ENCODE measurements at regions not wholly inside any gene's neighbourhood (a gene's known extent, or its start where the extent isn't known, plus 50 kb on each side); places are given as distances from the start of the nearest gene placed in this dataset.

DNA sequence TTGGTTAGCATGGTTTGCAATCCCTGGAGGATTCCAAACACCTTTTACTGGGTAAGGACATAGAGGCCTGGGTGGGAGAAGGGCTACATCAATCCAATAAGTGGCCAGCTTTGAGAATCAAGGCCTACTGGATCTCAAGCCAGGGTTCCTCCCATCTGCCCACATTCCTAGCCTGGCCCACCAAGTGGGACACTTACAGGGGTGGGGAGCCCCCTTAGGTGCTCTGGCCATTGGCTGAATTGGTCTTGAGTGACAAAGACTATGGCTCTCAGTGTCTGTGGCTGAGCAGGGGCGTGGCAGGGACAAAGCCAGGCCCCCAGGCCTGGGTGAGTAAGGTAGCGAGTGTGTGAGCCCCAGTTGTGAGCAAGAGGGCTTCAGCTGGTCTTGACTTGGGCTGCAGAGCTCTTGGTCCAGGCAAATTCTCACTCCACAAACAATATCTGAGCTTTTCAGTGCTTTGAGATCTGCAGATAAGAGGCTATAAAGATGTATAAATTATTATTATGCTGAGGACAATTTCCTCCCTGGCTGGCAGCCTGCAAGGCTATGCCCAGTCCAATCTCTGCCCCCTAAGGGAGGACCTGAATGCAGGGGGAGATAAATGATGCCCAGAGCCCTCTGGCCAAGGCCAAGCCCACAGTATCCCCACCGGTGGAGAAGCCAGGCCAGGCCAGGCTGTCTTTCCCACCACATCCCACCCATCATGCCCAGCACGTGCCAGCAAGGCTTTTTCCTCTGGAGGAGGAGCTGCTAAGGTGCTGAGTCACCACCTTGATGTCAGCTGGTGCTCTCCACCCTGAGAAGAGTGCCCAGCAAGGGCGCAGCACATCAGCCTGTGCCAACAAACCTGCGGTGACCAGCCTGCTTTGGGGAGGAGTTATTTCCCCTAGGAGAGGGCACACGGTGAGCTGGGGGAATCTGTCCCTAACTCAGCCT lies 80.7 kb upstream of the DUSP5 start:
- CTCF ChIA-PET = interaction anchor here (1.0 to 6.8 kb wide), 9 partner anchors 38 to 183 kb away, joined by 3 to 72 read pairs (median 4); no protein-coding TSS in a partner anchor
- whole genome bisulfite sequencing (ENCODE audit: insufficient coverage) = 58% methylated on average over 5 of the region's 7 CpGs
- Histone ChIP-seq H3K36me3 (replicated peaks in 1 of 2; ENCODE audit: control extremely low read depth in 1 of 2, control insufficient read depth in 1 of 2, extremely low read depth in 1 of 2, insufficient read depth in 2 of 2, low read length in 1 of 2) (no peaks in the 10 kb centered on the region), H3K9me3 (ENCODE audit: control extremely low read depth in 1 of 3, control insufficient read depth in 2 of 3, insufficient read depth in 1 of 3, low read length in 2 of 3) (peaks cover 0 to 4% (median 0%) of the 10 kb centered on the region in 3 donors), H3K4me2 (replicated peaks; ENCODE audit: low read depth, low read length, poor library complexity, severe bottlenecking) (no peak overlapping the region), H3K4me1 (ENCODE audit: control insufficient read depth in 2 of 2, insufficient read depth in 2 of 2, low read length in 2 of 2) (peaks cover 65 to 73% of the 10 kb centered on the region in 2 donors), H3K9ac (ENCODE audit: low read length) (no peak overlapping the region), H4K20me1 (ENCODE audit: control insufficient read depth, insufficient read depth, low read length, poor library complexity, severe bottlenecking) (peaks cover 3% of the 10 kb centered on the region), H3K79me2 (ENCODE audit: control insufficient read depth, insufficient read depth, low read length) (no peaks in the 10 kb centered on the region), H3K4me3 (ENCODE audit: control extremely low read depth in 1 of 5, extremely low read depth in 1 of 5, insufficient read depth in 1 of 5, low read depth in 2 of 5, low read length in 4 of 5) (no peak overlapping the region), H3K27ac (ENCODE audit: low read length in 2 of 2) (no peak overlapping the region), H3K27me3 (replicated peaks in 1 of 4; ENCODE audit: control extremely low read depth in 1 of 4, control insufficient read depth in 3 of 4, insufficient read depth in 4 of 4, low read length in 3 of 4) (peaks cover 0 to 17% (median 5%) of the 10 kb centered on the region in 4 experiments), H2AFZ (ENCODE audit: insufficient read depth, low read depth, low read length, poor library complexity, severe bottlenecking) (no peak overlapping the region)
- Mint-ChIP-seq H3K4me1 (peaks cover 69% of the 10 kb centered on the region), H3K27me3 (peaks cover 17% of the 10 kb centered on the region), H3K27ac (peak overlapping the region; percentile 32), H3K9me3 (ENCODE audit: insufficient read depth) (no peaks in the 10 kb centered on the region), H3K4me3 (no peak overlapping the region)
- no peak for DNase-seq
- ATAC-seq (ENCODE audit: low read depth) = no peak
- no peak for TF ChIP-seq EZH2 (IDR thresholded peaks at IDR 0.05; ENCODE audit: borderline replicate concordance, insufficient read depth, low read depth, low read length, poor library complexity, severe bottlenecking)
- TF ChIP-seq, protein P1, sequence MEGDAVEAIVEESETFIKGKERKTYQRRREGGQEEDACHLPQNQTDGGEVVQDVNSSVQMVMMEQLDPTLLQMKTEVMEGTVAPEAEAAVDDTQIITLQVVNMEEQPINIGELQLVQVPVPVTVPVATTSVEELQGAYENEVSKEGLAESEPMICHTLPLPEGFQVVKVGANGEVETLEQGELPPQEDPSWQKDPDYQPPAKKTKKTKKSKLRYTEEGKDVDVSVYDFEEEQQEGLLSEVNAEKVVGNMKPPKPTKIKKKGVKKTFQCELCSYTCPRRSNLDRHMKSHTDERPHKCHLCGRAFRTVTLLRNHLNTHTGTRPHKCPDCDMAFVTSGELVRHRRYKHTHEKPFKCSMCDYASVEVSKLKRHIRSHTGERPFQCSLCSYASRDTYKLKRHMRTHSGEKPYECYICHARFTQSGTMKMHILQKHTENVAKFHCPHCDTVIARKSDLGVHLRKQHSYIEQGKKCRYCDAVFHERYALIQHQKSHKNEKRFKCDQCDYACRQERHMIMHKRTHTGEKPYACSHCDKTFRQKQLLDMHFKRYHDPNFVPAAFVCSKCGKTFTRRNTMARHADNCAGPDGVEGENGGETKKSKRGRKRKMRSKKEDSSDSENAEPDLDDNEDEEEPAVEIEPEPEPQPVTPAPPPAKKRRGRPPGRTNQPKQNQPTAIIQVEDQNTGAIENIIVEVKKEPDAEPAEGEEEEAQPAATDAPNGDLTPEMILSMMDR (IDR thresholded peaks at IDR 0.05) = no peak
- POLR2A ChIA-PET = interaction anchor here (1.8 kb wide), 1 partner anchor 62 kb away, joined by 6 read pairs; no protein-coding TSS in a partner anchor
- intact Hi-C loops (cut with micrococcal nuclease) = no loop called here

DNA sequence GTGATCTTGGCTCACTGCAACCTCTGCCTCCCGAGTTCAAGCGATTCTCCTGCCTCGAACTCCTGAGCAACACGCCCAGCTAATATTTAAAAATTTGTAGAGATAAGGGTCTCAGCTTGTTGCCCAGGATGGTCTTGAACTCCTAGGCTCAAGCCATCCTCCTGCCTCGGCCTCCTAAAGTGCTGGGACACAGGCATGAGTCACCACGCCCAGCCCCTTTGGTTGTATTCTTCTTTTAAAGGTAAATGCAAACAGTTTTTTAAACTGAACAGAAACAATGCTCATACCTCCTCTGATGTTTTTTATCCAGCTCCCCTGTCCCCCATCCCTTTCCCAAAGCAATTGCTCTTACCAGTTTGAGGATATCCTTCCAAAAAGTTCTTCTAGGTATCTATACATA lies 79.5 kb upstream of the DUSP5 start:
- H3K27ac Mint-ChIP-seq = no peak overlapping the region
- WGBS (ENCODE audit: insufficient coverage) = 100% methylated on average over 3 of the region's 6 CpGs
- no peak overlapping the region for H3K4me3 Mint-ChIP-seq
- peaks cover 54 to 62% of the 10 kb centered on the region in 2 donors for H3K4me1 ChIP-seq (ENCODE audit: control insufficient read depth in 2 of 2, insufficient read depth in 2 of 2, low read length in 2 of 2)
- H3K27me3 Mint-ChIP-seq = peaks cover 17% of the 10 kb centered on the region
- H3K9me3 ChIP-seq (ENCODE audit: control extremely low read depth in 1 of 3, control insufficient read depth in 2 of 3, insufficient read depth in 1 of 3, low read length in 2 of 3) = peaks cover 0 to 4% (median 0%) of the 10 kb centered on the region in 3 donors
- H3K9me3 Mint-ChIP-seq (ENCODE audit: insufficient read depth) = no peaks in the 10 kb centered on the region
- peaks cover 3% of the 10 kb centered on the region for H4K20me1 ChIP-seq (ENCODE audit: control insufficient read depth, insufficient read depth, low read length, poor library complexity, severe bottlenecking)
- CTCF ChIA-PET = interaction anchor here (1.0 to 1.2 kb wide), 2 partner anchors 37 to 129 kb away, joined by 3 to 4 read pairs; no protein-coding TSS in a partner anchor
- peaks cover 58% of the 10 kb centered on the region for H3K4me1 Mint-ChIP-seq
- intact Hi-C loops (cut with micrococcal nuclease) = no loop called here
- no peak overlapping the region for H3K4me2 ChIP-seq (replicated peaks; ENCODE audit: low read depth, low read length, poor library complexity, severe bottlenecking)
- H3K4me3 ChIP-seq (ENCODE audit: control extremely low read depth in 1 of 5, extremely low read depth in 1 of 5, insufficient read depth in 1 of 5, low read depth in 2 of 5, low read length in 4 of 5) = no peak overlapping the region
- H3K27ac ChIP-seq (ENCODE audit: low read length in 2 of 2) = no peak overlapping the region
- POLR2A ChIA-PET = no interaction called here
- H2AFZ ChIP-seq (ENCODE audit: insufficient read depth, low read depth, low read length, poor library complexity, severe bottlenecking) = no peak overlapping the region
- TF ChIP-seq EZH2 (IDR thresholded peaks at IDR 0.05; ENCODE audit: borderline replicate concordance, insufficient read depth, low read depth, low read length, poor library complexity, severe bottlenecking) = no peak
- no peak for ATAC-seq (ENCODE audit: low read depth)
- DNase-seq = no peak
- H3K9ac ChIP-seq (ENCODE audit: low read length) = no peak overlapping the region
- H3K36me3 ChIP-seq (replicated peaks in 1 of 2; ENCODE audit: control extremely low read depth in 1 of 2, control insufficient read depth in 1 of 2, extremely low read depth in 1 of 2, insufficient read depth in 2 of 2, low read length in 1 of 2) = no peaks in the 10 kb centered on the region
- H3K27me3 ChIP-seq (replicated peaks in 1 of 4; ENCODE audit: control extremely low read depth in 1 of 4, control insufficient read depth in 3 of 4, insufficient read depth in 4 of 4, low read length in 3 of 4) = peaks cover 0 to 17% (median 5%) of the 10 kb centered on the region in 4 experiments
- no peaks in the 10 kb centered on the region for H3K79me2 ChIP-seq (ENCODE audit: control insufficient read depth, insufficient read depth, low read length)

All from B cell (primary cell).